Lung (tissue), 11 donors: ENCODE measurements at regions not wholly inside any gene's neighbourhood (a gene's known extent, or its start where the extent isn't known, plus 50 kb on each side); places are given as distances from the start of the nearest gene placed in this dataset.

ENCODE experiments used
- ATAC-seq: fragments of 200-7000 bp; cut with Tn5 transposase; one replicate; pipeline ENCODE4 v1.9.1; 2020; ENCODE audit warnings: moderate number of reproducible peaks; ENCODE audit not compliant: insufficient read depth, low FRiP score
- DNase-seq, 3 donors: peaks; one replicate each; pipeline ENCODE4 v3.0.0-alpha.2; 2013 to 2017
- H3K27ac ChIP-seq, 2 donors: one replicate each; pipeline ENCODE4 v1.5.1; 2013; ENCODE audit warnings: mild to moderate bottlenecking in 2 of 2, moderate library complexity in 2 of 2, control low read depth in 1 of 2, inconsistent platforms in 1 of 2, low read depth in 1 of 2, low read length in 1 of 2
- H3K27me3 ChIP-seq, 3 donors: one replicate each; pipeline ENCODE4 v1.5.1; 2013; ENCODE audit warnings: low read length in 2 of 3; ENCODE audit not compliant: control insufficient read depth in 3 of 3, insufficient read depth in 3 of 3
- H3K36me3 ChIP-seq, 4 donors: one replicate each; pipeline ENCODE4 v1.5.1; 2013; ENCODE audit warnings: low read length in 4 of 4, mild to moderate bottlenecking in 1 of 4, moderate library complexity in 1 of 4; ENCODE audit not compliant: control insufficient read depth in 4 of 4, insufficient read depth in 4 of 4
- H3K4me1 ChIP-seq, 5 donors: one replicate each; pipeline ENCODE4 v1.5.1; 2013; ENCODE audit warnings: low read length in 5 of 5, mild to moderate bottlenecking in 2 of 5, moderate library complexity in 1 of 5; ENCODE audit not compliant: control insufficient read depth in 5 of 5, insufficient read depth in 5 of 5
- H3K4me3 ChIP-seq: one replicate; pipeline ENCODE4 v1.5.1; 2013; ENCODE audit warnings: mild to moderate bottlenecking, control low read depth, moderate library complexity
- H3K9ac ChIP-seq, 2 donors: one replicate each; pipeline ENCODE4 v1.5.1; 2013; ENCODE audit warnings: low read length in 2 of 2, control low read depth in 1 of 2; ENCODE audit not compliant: insufficient read depth in 1 of 2
- H3K9me3 ChIP-seq, 4 donors: one replicate each; pipeline ENCODE4 v1.5.1; 2013; ENCODE audit warnings: low read length in 3 of 4, mild to moderate bottlenecking in 1 of 4, moderate library complexity in 1 of 4; ENCODE audit not compliant: control insufficient read depth in 4 of 4, insufficient read depth in 3 of 4
- CTCF ChIP-seq: IDR thresholded peaks from 2 replicates; pipeline ENCODE4 v1.5.1; 2012; ENCODE audit warnings: mild to moderate bottlenecking; ENCODE audit errors: control extremely low read depth, extremely low read depth
- WGBS, 2 donors: extraction: QIAGEN DNeasy Blood & Tissue Kit; methylation state at CpG; one replicate each; pipeline ENCODE4 v1.1.7; 2013; 5-methylcytosine and 5-hydroxymethylcytosine counted together
- donor health status: control.
- donor health status: control.
- donor health status: Bipolar disorder and iron deficiency.
- donor health status: healthy.
- donor health status: DM: yes; HTN: yes; CAD: no.

- Histone ChIP-seq H3K9me3 (peaks cover 0 to 12% (median 2%) of the 10 kb centered on the region in 4 donors), H3K36me3 (no peaks in the 10 kb centered on the region), H3K9ac (no peak overlapping the region), H3K4me3 (no peak overlapping the region), H3K4me1 (peaks cover 0 to 9% (median 0%) of the 10 kb centered on the region in 5 donors), H3K27me3 (peaks cover 0 to 3% (median 0%) of the 10 kb centered on the region in 3 donors), H3K27ac (no peak overlapping the region)
- WGBS, 2 donors, result 79 to 82% methylated on average over 9 of the region's 9 CpGs
- TF ChIP-seq CTCF, result no peak
- DNase-seq (no peak), ATAC-seq (no peak)
These were observed 68.9 kb upstream of the ACTRT2 start for GRCh38 chr1:2952371-2952770.

- no peak overlapping the region for H3K9ac ChIP-seq
- no peaks in the 10 kb centered on the region for H3K36me3 ChIP-seq
- H3K27ac ChIP-seq, result no peak overlapping the region
- ATAC-seq, result no peak
- H3K4me3 ChIP-seq, result no peak overlapping the region
- H3K9me3 ChIP-seq, result peaks cover 0 to 12% (median 3%) of the 10 kb centered on the region in 4 donors
- DNase-seq, result no peak
- H3K27me3 ChIP-seq, result peaks cover 0 to 3% (median 0%) of the 10 kb centered on the region in 3 donors
- TF ChIP-seq CTCF, result no peak
- WGBS, 2 donors, result 93 to 96% methylated on average over 7 of the region's 7 CpGs
- peaks cover 0 to 9% (median 0%) of the 10 kb centered on the region in 5 donors for H3K4me1 ChIP-seq
These were observed 68.3 kb upstream of the ACTRT2 start for GRCh38 chr1:2952992-2953391.

GRCh38 chr1:2953688-2954285, 67.5 kb upstream of the ACTRT2 start:
- Histone ChIP-seq H3K4me3 (no peak overlapping the region), H3K36me3 (no peaks in the 10 kb centered on the region), H3K9me3 (peaks cover 0 to 12% (median 3%) of the 10 kb centered on the region in 4 donors), H3K4me1 (peaks cover 0 to 9% (median 0%) of the 10 kb centered on the region in 5 donors), H3K27ac (no peak overlapping the region), H3K9ac (no peak overlapping the region), H3K27me3 (no peaks in the 10 kb centered on the region)
- no peak for DNase-seq
- WGBS, 2 donors, result 47 to 74% methylated on average over 2 of the region's 2 CpGs
- no peak for TF ChIP-seq CTCF
- no peak for ATAC-seq

GRCh38 chr1:2955652-2956051, 65.6 kb upstream of the ACTRT2 start:
- ATAC-seq (no peak), DNase-seq (no peak)
- H3K9ac ChIP-seq, result no peak overlapping the region
- H3K4me1 ChIP-seq, result peaks cover 0 to 9% (median 0%) of the 10 kb centered on the region in 5 donors
- no peak for TF ChIP-seq CTCF
- no peak overlapping the region for H3K4me3 ChIP-seq
- H3K27ac ChIP-seq, result no peak overlapping the region
- no peaks in the 10 kb centered on the region for H3K27me3 ChIP-seq
- H3K36me3 ChIP-seq, result no peaks in the 10 kb centered on the region
- H3K9me3 ChIP-seq, result peaks cover 0 to 19% (median 3%) of the 10 kb centered on the region in 4 donors
